Adrenal gland (tissue), 5 donors: ENCODE measurements at regions not wholly inside any gene's neighbourhood (a gene's known extent, or its start where the extent isn't known, plus 50 kb on each side); places are given as distances from the start of the nearest gene placed in this dataset.

Source experiments
- CTCF ChIP-seq, 6 experiments: fragments of 450-650 bp in 4 of 6; fragments of 200-600 bp in 2 of 6; sonication (generic) in 1 of 6; IDR thresholded peaks; 1 replicate in 5 of 6; 2 replicates in 1 of 6; pipeline versions ENCODE4 v1.5.1 to v1.8.0; 2016 to 2021; ENCODE audit warnings: antibody characterized with exemption in 6 of 6, mild to moderate bottlenecking in 2 of 6, moderate library complexity in 1 of 6
- POLR2A ChIP-seq, 2 donors: fragments of 450-650 bp; IDR thresholded peaks; one replicate each; pipeline ENCODE4 v1.6.1; 2017; ENCODE audit warnings: antibody characterized with exemption in 2 of 2, mild to moderate bottlenecking in 2 of 2, moderate library complexity in 1 of 2
- donor health status: DM: no; HTN: no; CAD: no.

GRCh38 chr3:5784690-5785089 is 597.2 kb downstream of the EDEM1 start:
- TF ChIP-seq CTCF (IDR thresholded peaks at IDR 0.05), result no peak
- TF ChIP-seq POLR2A (IDR thresholded peaks at IDR 0.05), result no peak
